Mesodermal cell (in vitro differentiated cells): ENCODE measurements at regions not wholly inside any gene's neighbourhood (a gene's known extent, or its start where the extent isn't known, plus 50 kb on each side); places are given as distances from the start of the nearest gene placed in this dataset.

ENCODE experiments used
- H3K27ac ChIP-seq: 2 replicates; pipeline ENCODE4 v1.7.0; 2013; ENCODE audit warnings: mild to moderate bottlenecking, low read depth, low read length, moderate library complexity; ENCODE audit not compliant: severe bottlenecking
- H3K36me3 ChIP-seq: 2 replicates; pipeline ENCODE4 v1.7.1; 2013; ENCODE audit warnings: mild to moderate bottlenecking, low read length, moderate library complexity; ENCODE audit not compliant: control insufficient read depth, insufficient read depth
- H3K4me1 ChIP-seq: one replicate; pipeline ENCODE4 v1.7.1; 2013; ENCODE audit warnings: mild to moderate bottlenecking, low read length; ENCODE audit not compliant: insufficient read depth, control insufficient read depth, poor library complexity, severe bottlenecking
- H3K4me3 ChIP-seq: 2 replicates; pipeline ENCODE4 v1.7.0; 2013; ENCODE audit warnings: low read length, control low read depth, mild to moderate bottlenecking; ENCODE audit not compliant: insufficient read depth, poor library complexity, severe bottlenecking; ENCODE audit errors: extremely low read depth
- H3K9me3 ChIP-seq: 2 replicates; pipeline ENCODE4 v1.7.1; 2013; ENCODE audit warnings: mild to moderate bottlenecking, low read length, moderate library complexity; ENCODE audit not compliant: control insufficient read depth
- WGBS, 2 experiments: methylation state at CpG; one replicate each; pipeline ENCODE4 v1.1.5; 2013; ENCODE audit warnings: missing lambda C conversion rate in 2 of 2; ENCODE audit not compliant: insufficient coverage in 2 of 2; 5-methylcytosine and 5-hydroxymethylcytosine counted together

GRCh38 chr2:183488421-183488820 is 364.2 kb downstream of the NUP35 start:
- Histone ChIP-seq H3K4me1 (no peaks in the 10 kb centered on the region), H3K9me3 (no peaks in the 10 kb centered on the region), H3K4me3 (no peak overlapping the region), H3K27ac (no peak overlapping the region), H3K36me3 (no peaks in the 10 kb centered on the region)

GRCh38 chr2:183490489-183490888 is 366.2 kb downstream of the NUP35 start:
- H3K4me3 ChIP-seq: no peak overlapping the region
- H3K36me3 ChIP-seq: no peaks in the 10 kb centered on the region
- H3K27ac ChIP-seq: no peak overlapping the region
- WGBS, 2 experiments: 100% methylated on average over 1 to 2 of the region's 3 CpGs
- no peaks in the 10 kb centered on the region for H3K4me1 ChIP-seq
- no peaks in the 10 kb centered on the region for H3K9me3 ChIP-seq

GRCh38 chr2:183490914-183491313 is 366.7 kb downstream of the NUP35 start:
- Histone ChIP-seq H3K4me3 (no peak overlapping the region), H3K9me3 (no peaks in the 10 kb centered on the region), H3K27ac (no peak overlapping the region), H3K4me1 (no peaks in the 10 kb centered on the region), H3K36me3 (no peaks in the 10 kb centered on the region)
- WGBS, 2 experiments: 86 to 100% methylated on average over 1 of the region's 2 CpGs

- Histone ChIP-seq H3K36me3 (no peaks in the 10 kb centered on the region), H3K9me3 (no peaks in the 10 kb centered on the region), H3K4me1 (no peaks in the 10 kb centered on the region), H3K27ac (no peak overlapping the region), H3K4me3 (no peak overlapping the region)
- WGBS, 2 experiments: 95 to 100% methylated on average over 3 of the region's 5 CpGs
Observed at GRCh38 chr2:183493040-183493439, 368.8 kb downstream of the NUP35 start.

DNA sequence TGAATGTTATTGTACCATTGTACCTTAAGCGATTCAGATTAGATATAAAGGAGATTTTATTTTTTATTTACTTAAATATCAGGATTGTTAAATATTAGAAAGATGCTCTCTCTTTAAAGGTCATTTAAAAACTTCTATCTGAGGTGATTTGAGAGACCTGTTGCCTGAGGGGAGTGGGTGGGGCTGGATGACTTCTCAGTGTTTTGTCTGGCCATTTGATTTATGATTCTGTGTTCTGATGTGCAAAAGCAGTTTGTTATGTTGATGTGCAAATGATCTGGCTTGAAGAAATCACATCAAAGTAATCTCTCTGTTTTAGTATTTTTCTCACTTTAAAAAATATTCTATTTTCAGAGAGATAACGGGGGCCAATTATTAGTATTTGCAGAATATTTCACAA is 370.8 kb downstream of the NUP35 start:
- Histone ChIP-seq H3K4me3 (no peak overlapping the region), H3K4me1 (no peaks in the 10 kb centered on the region), H3K36me3 (no peaks in the 10 kb centered on the region), H3K27ac (no peak overlapping the region), H3K9me3 (no peaks in the 10 kb centered on the region)
- no CpG with 5 or more reads among the region's 2 CpGs for WGBS, 2 experiments

- Histone ChIP-seq H3K27ac (no peak overlapping the region), H3K4me1 (no peaks in the 10 kb centered on the region), H3K9me3 (no peaks in the 10 kb centered on the region), H3K36me3 (no peaks in the 10 kb centered on the region), H3K4me3 (no peak overlapping the region)
- 59 to 69% methylated on average over 3 of the region's 3 CpGs for WGBS, 2 experiments
Observed at GRCh38 chr2:183495589-183496267, 371.5 kb downstream of the NUP35 start.

- H3K4me1 ChIP-seq: no peaks in the 10 kb centered on the region
- H3K27ac ChIP-seq: no peak overlapping the region
- no peaks in the 10 kb centered on the region for H3K9me3 ChIP-seq
- 71 to 88% methylated on average over 1 of the region's 1 CpG for WGBS, 2 experiments
- no peaks in the 10 kb centered on the region for H3K36me3 ChIP-seq
- H3K4me3 ChIP-seq: no peak overlapping the region
Observed at GRCh38 chr2:183497861-183498260, 373.6 kb downstream of the NUP35 start.

DNA sequence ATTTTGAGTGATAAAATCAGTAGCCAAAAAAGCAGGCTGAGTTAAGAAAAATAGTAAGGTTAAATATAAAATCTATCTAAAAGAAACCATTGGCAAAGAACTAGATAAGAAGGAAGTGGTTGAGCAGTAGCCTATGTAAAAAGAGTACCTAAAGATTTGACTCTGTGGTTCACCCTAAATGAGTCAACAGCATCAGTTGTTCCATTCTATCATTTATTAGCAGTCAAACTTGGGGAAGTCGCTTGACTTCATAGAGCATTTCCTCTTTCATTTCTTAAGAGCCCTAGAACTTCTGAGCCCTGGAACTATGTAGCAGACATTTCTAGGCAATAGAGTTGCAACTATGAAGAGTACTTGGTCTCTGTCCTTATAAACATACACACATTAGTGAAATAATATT is 381.7 kb downstream of the NUP35 start:
- no peak overlapping the region for H3K4me3 ChIP-seq
- H3K27ac ChIP-seq: no peak overlapping the region
- H3K9me3 ChIP-seq: no peaks in the 10 kb centered on the region
- no peaks in the 10 kb centered on the region for H3K4me1 ChIP-seq
- WGBS, 2 experiments: 100% methylated on average over 1 of the region's 1 CpG; no CpG with 5 or more reads in 1 of the 2 experiments
- H3K36me3 ChIP-seq: no peaks in the 10 kb centered on the region

- H3K27ac ChIP-seq: no peak overlapping the region
- 89 to 93% methylated on average over 3 of the region's 3 CpGs for WGBS, 2 experiments
Observed at GRCh38 chr2:183511154-183511553, 386.9 kb downstream of the NUP35 start.

DNA sequence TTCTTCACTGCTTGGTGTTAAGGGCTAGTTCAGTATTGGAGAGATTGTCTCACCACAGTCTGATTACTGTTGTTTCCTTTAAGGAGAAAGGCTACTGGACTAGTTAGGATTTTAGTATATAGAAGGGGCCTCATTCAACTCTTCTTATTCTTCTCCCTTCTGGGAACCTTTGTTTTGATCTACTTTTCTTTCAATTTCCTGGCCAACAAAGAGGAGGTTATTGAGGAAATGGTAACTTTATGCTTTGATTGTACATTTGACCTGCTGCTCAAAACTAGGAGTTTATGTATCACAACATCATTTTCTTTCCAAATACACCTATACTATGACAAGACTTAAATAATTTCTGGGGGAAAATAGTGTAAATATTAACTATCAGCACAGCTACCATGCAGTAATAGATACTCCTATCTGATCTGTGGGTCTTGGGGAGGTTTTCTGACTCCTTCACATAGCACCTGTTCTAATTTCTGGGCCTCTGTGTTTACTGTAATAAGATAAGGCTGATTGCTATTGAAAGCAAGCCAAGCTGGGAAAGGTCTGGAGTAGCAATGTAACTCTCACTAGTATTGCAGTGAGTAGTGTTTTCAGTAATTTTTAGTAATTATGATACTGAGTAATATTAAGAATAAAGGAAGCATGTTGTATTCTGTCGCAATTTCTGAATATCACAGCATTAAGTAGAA is 395.3 kb downstream of the NUP35 start:
- no peaks in the 10 kb centered on the region for H3K9me3 ChIP-seq
- no CpG with 5 or more reads among the region's 1 CpG for WGBS, 2 experiments
- H3K36me3 ChIP-seq: no peaks in the 10 kb centered on the region
- H3K27ac ChIP-seq: no peak overlapping the region
- no peak overlapping the region for H3K4me3 ChIP-seq
- H3K4me1 ChIP-seq: no peaks in the 10 kb centered on the region

More at GRCh38 chr2:183511154-183511553, 386.9 kb downstream of the NUP35 start:
- no peaks in the 10 kb centered on the region for H3K36me3 ChIP-seq
- H3K9me3 ChIP-seq: no peaks in the 10 kb centered on the region
- no peak overlapping the region for H3K4me3 ChIP-seq
- no peaks in the 10 kb centered on the region for H3K4me1 ChIP-seq

GRCh38 chr2:183521911-183522310 is 397.7 kb downstream of the NUP35 start:
- WGBS, 2 experiments: no CpG with 5 or more reads among the region's 1 CpG
- no peaks in the 10 kb centered on the region for H3K4me1 ChIP-seq
- no peak overlapping the region for H3K4me3 ChIP-seq
- no peak overlapping the region for H3K27ac ChIP-seq
- H3K9me3 ChIP-seq: no peaks in the 10 kb centered on the region
- no peaks in the 10 kb centered on the region for H3K36me3 ChIP-seq
